Heart left ventricle (tissue), 13 donors: ENCODE measurements at regions not wholly inside any gene's neighbourhood (a gene's known extent, or its start where the extent isn't known, plus 50 kb on each side); places are given as distances from the start of the nearest gene placed in this dataset.

Experiments
- CTCF ChIP-seq, 12 donors: fragments of 200-600 bp; sonication (generic) in 4 of 12; IDR thresholded peaks; one replicate each; pipeline versions ENCODE4 v1.5.0 to v1.8.0; 2018 to 2022; ENCODE audit warnings: antibody characterized with exemption in 12 of 12, mild to moderate bottlenecking in 5 of 12
- POLR2A ChIP-seq, 2 donors: fragments of 450-650 bp; IDR thresholded peaks; one replicate each; pipeline ENCODE4 v1.6.1; 2017; ENCODE audit warnings: antibody characterized with exemption in 2 of 2, mild to moderate bottlenecking in 2 of 2, moderate library complexity in 2 of 2
- donor health status: ischemic (EF 13 %, LVEDD 7.1; RV severe dilation, severe dysfunction).
- donor health status: DM: no; HTN: yes; CAD: no.
- donor health status: DM: no; HTN: no; CAD: no.
- donor health status: ischemic (EF 25% LVEDD 6.9; RV normal size, moderate dysfunction).
- donor health status: ischemic (EF 25% LVEDD 5.7; RV mildly dilated, moderate dysfunction).
- donor health status: ischemic (EF 35%, LVEDD 5.7; RV mildly dilated, moderate dysfunction).
- donor health status: nonischemic (EF 11% LVEDD 7.7; RV severe dilation, severe dysfunction).
- donor health status: DM: yes; HTN: yes; CAD: no.
- donor health status: PGD.
- donor health status: ischemic (EF 29% LVEDD 5.4; RV normal size, mild dysfunction).
- donor health status: nonischemic (EF 23%, LVEDD 6.1; RV moderate dilation, normal function).

DNA sequence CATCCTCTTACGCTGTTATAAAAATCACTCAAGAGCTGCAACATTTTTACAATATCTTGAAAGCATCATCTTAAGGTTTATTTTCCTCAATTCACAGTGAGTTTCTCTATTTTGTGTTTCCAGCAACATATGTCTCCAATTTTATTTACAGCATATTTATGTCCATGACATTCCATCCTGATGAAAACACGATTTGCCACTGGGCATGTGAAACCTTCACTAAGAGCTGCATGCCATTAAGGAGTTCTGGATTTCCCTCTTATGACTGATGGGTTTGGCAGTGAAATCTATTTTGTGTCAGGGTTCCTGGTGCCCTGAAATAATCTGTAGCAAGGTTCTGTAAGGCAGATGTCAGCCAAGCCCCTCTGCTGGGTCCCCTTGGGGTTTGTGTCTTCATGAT, 527.6 kb upstream of the KLF12 start:
- no peak for TF ChIP-seq CTCF (IDR thresholded peaks at IDR 0.05)
- no peak for TF ChIP-seq POLR2A (IDR thresholded peaks at IDR 0.05)
